ENCODE measurements at regions not wholly inside any gene's neighbourhood (a gene's known extent, or its start where the extent isn't known, plus 50 kb on each side); places are given as distances from the start of the nearest gene placed in this dataset.

DNA sequence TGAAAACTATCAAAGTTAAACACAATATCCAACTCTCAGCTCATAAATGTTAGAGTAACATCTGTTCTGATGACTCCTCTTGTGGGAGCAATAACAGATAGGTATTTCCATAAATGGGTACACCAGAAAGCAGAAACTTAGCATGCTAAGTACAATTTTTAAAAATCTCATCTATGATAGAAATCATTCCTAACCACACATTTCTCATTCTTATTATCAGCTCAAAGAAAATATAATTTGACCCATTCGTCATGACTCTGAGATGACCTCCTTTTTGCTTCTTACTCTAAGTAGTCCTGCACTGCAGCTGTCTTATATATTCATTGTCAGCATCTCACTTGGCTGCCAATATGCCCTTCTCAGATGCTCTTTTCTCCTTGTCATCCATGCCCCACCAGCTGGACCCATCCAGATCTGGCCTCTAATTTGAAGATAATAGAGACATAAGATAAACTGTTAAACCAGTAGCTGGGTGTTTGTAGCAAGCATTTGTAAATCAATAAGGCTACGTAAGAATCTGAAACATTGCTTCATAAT, 298.3 kb downstream of the KCNS3 start:
- intact Hi-C loops (cut with micrococcal nuclease; ENCODE audit: unreplicated experiment), result loop anchor here (10.0 kb wide), 1 partner anchor 702 kb away; no protein-coding TSS in a partner anchor
- CTCF ChIA-PET, result interaction anchor here (0.6 to 0.7 kb wide), 2 partner anchors 217 to 345 kb away, joined by 4 to 6 read pairs; no protein-coding TSS in a partner anchor
- POLR2A ChIA-PET (ENCODE audit: low non-redundant PET), result no interaction called here

DNA sequence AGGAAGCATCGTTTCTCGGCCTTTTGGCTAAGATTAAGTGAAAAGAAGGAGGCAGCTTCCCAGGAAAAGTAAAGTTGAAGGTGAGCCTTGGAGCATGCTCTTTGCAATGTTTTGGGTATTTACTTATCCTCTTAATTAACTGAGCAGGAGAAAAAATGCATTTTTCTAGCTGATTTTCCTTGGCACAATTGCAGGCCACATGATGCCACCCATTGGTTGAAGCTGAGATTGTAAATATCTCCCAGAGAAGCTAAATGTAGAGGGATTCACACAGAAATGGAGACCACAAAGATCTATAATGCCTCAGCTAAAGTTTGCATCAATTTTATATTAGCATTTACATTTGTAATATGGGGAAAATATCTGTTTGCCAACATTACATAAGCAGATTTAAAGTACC, 294.1 kb downstream of the KCNS3 start:
- TF ChIP-seq, protein P1, sequence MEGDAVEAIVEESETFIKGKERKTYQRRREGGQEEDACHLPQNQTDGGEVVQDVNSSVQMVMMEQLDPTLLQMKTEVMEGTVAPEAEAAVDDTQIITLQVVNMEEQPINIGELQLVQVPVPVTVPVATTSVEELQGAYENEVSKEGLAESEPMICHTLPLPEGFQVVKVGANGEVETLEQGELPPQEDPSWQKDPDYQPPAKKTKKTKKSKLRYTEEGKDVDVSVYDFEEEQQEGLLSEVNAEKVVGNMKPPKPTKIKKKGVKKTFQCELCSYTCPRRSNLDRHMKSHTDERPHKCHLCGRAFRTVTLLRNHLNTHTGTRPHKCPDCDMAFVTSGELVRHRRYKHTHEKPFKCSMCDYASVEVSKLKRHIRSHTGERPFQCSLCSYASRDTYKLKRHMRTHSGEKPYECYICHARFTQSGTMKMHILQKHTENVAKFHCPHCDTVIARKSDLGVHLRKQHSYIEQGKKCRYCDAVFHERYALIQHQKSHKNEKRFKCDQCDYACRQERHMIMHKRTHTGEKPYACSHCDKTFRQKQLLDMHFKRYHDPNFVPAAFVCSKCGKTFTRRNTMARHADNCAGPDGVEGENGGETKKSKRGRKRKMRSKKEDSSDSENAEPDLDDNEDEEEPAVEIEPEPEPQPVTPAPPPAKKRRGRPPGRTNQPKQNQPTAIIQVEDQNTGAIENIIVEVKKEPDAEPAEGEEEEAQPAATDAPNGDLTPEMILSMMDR (conservative IDR thresholded peaks at IDR 0.05; ENCODE audit: low read depth, low read length), result peak; percentile 46; the same call in 1 of the 2 replicates
- no peak for TF ChIP-seq EZH2 (IDR thresholded peaks at IDR 0.05; ENCODE audit: borderline replicate concordance, low read depth, low read length, poor library complexity, severe bottlenecking)
- Histone ChIP-seq H3K9me3 (ENCODE audit: low read depth, low read length, poor library complexity, severe bottlenecking) (no peaks in the 10 kb centered on the region), H3K4me1 (ENCODE audit: insufficient read depth, low read length, poor library complexity, severe bottlenecking) (peaks cover 40% of the 10 kb centered on the region), H3K27me3 (replicated peaks; ENCODE audit: insufficient read depth, low read depth, low read length, poor library complexity) (no peaks in the 10 kb centered on the region), H3K27ac (ENCODE audit: low read depth, low read length, poor library complexity, severe bottlenecking) (peak overlapping the region; percentile 41), H3K4me3 (ENCODE audit: low read depth, low read length, poor library complexity, severe bottlenecking) (no peak overlapping the region), H3K36me3 (ENCODE audit: insufficient read depth, low read length, poor library complexity, severe bottlenecking) (no peaks in the 10 kb centered on the region)
- intact Hi-C loops (cut with micrococcal nuclease; ENCODE audit: unreplicated experiment), result loop anchor here (5.0 to 10.0 kb wide), 3 partner anchors 205 to 698 kb away; partner anchors contain the start of gene KCNS3
- peak; percentile 51 for DNase-seq (ENCODE audit: low spot score)
- ChIA-PET CTCF (interaction anchor here (1.0 to 1.2 kb wide), 2 partner anchors 207 to 320 kb away, joined by 3 to 6 read pairs; no protein-coding TSS in a partner anchor), POLR2A (ENCODE audit: low non-redundant PET) (interaction anchor here (0.6 kb wide), 2 partner anchors 202 to 502 kb away, joined by 3 to 4 read pairs; no protein-coding TSS in a partner anchor)
- no TSS peak for BruUV-seq (replicated peaks)

More for the DNA sequence above, 298.3 kb downstream of the KCNS3 start:
- no peak overlapping the region for H3K4me3 ChIP-seq (ENCODE audit: low read depth, low read length, poor library complexity, severe bottlenecking)
- H3K27ac ChIP-seq (ENCODE audit: low read depth, low read length, poor library complexity, severe bottlenecking), result no peak overlapping the region
- H3K36me3 ChIP-seq (ENCODE audit: insufficient read depth, low read length, poor library complexity, severe bottlenecking), result no peaks in the 10 kb centered on the region
- TF ChIP-seq, protein P1 (conservative IDR thresholded peaks at IDR 0.05; ENCODE audit: low read depth, low read length), result no peak
- no peak for TF ChIP-seq EZH2 (IDR thresholded peaks at IDR 0.05; ENCODE audit: borderline replicate concordance, low read depth, low read length, poor library complexity, severe bottlenecking)
- H3K27me3 ChIP-seq (replicated peaks; ENCODE audit: insufficient read depth, low read depth, low read length, poor library complexity), result no peaks in the 10 kb centered on the region
- no peaks in the 10 kb centered on the region for H3K9me3 ChIP-seq (ENCODE audit: low read depth, low read length, poor library complexity, severe bottlenecking)
- BruUV-seq (replicated peaks), result no TSS peak
- no peak for DNase-seq (ENCODE audit: low spot score)
- H3K4me1 ChIP-seq (ENCODE audit: insufficient read depth, low read length, poor library complexity, severe bottlenecking), result peaks cover 34% of the 10 kb centered on the region

DNA sequence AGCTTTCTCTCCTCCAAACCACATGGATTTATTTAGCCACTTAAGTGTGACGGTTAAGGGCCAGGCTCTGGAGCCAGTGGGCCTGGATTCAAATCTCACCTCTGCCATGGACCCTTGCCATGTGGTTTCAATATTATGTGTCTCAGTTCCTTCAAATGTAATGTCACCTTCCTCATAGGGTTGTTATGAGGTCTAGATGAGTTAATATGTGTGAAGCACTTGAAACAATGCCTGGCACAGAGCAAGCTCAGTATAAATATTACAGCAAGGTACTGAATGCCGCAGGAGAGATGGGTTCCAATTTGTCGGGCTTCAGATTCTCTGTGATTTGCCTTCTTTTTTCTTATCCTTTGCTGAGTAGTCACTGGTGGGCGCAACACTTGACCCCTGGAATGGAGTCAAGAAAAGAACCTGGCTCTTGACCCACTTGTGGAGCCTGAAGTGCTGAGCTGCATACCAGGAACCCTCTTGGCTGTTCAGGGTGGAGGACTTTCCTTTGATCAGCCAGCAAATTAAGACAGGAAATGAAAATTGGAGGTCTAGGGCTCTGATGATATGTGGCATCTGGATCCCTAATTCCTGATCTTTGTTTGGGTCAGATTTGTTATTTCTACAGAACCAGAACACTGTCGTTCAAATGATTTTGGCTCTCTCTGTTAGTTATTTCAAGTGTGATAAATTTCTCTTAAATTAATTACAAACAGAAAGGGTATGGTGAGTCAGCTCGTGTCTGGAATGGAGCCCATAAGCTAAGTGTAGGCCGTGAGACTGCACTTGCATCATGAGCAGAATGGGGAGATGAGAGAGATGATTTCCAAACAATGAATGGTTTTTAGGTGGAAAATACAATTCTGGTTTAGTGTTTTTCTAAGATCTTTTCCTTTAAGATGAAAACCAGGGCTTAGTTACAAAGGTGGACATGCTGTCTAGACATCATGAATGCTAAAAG, 293.0 kb downstream of the KCNS3 start:
- Histone ChIP-seq H3K9me3 (ENCODE audit: low read depth, low read length, poor library complexity, severe bottlenecking) (no peaks in the 10 kb centered on the region), H3K27me3 (replicated peaks; ENCODE audit: insufficient read depth, low read depth, low read length, poor library complexity) (no peaks in the 10 kb centered on the region), H3K4me1 (ENCODE audit: insufficient read depth, low read length, poor library complexity, severe bottlenecking) (peaks cover 40% of the 10 kb centered on the region), H3K27ac (ENCODE audit: low read depth, low read length, poor library complexity, severe bottlenecking) (peak overlapping the region; percentile 50), H3K36me3 (ENCODE audit: insufficient read depth, low read length, poor library complexity, severe bottlenecking) (no peaks in the 10 kb centered on the region), H3K4me3 (ENCODE audit: low read depth, low read length, poor library complexity, severe bottlenecking) (no peak overlapping the region)
- TF ChIP-seq EZH2 (IDR thresholded peaks at IDR 0.05; ENCODE audit: borderline replicate concordance, low read depth, low read length, poor library complexity, severe bottlenecking), result no peak
- TF ChIP-seq, protein P1 (conservative IDR thresholded peaks at IDR 0.05; ENCODE audit: low read depth, low read length), result no peak
- CTCF ChIA-PET, result interaction anchor here (1.0 kb wide), 1 partner anchor 206 kb away, joined by 3 read pairs; no protein-coding TSS in a partner anchor
- POLR2A ChIA-PET (ENCODE audit: low non-redundant PET), result interaction anchor here (0.6 kb wide), 1 partner anchor 203 kb away, joined by 4 read pairs; no protein-coding TSS in a partner anchor
- BruUV-seq (replicated peaks), result no TSS peak
- intact Hi-C loops (cut with micrococcal nuclease; ENCODE audit: unreplicated experiment), result loop anchor here (5.0 to 10.0 kb wide), 3 partner anchors 206 to 697 kb away; partner anchors contain the start of gene KCNS3
- DNase-seq (ENCODE audit: low spot score), result peak; percentile 63

All from A673 (cell line).